ENCODE measurements at regions not wholly inside any gene's neighbourhood (a gene's known extent, or its start where the extent isn't known, plus 50 kb on each side); places are given as distances from the start of the nearest gene placed in this dataset.
"Not testable (repeated sequence)": the region's sequence is repeated elsewhere in the genome, so short reads cannot be mapped to it uniquely, and the experiment has no call there.

DNA sequence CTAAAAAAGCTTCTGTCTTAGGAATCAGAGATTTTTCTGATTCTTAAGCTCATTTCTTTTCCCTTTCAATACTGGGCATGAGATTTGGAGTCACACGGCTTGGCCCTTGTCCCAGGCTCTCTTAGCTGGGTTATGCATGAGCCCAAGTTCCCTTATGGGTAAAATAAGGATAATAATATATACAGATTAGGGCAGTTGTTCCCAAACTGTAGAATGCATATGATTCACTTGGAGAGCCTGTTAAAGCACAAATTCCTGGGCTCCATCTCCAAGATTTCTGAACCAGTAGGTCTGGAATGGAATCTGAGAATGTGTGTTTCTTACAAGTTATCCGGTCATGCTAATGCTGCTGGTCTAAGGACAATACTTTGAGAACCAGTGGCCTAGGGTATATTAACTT lies 154.0 kb downstream of the REEP3 start:
- no peak for DNase-seq (ENCODE audit: low read depth)

DNA sequence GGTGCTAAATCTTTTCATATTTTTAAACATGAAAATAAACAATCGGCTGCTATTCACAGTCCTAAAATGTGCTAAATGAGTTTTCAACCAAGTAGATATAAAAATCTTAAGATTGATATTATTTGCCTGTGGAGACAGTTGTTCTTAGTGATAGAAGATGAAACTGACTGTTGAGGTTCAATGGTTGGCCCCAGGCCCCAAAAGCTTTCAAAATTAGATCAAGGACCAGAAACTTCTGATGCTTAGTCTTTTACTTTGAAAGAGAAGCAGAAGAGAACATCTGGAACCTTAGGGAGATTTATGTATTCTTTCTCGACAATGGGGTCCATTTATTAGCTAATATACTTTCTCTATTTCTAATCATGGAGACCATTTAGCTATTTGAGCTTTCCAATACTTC lies 155.8 kb downstream of the REEP3 start:
- DNase-seq (ENCODE audit: low read depth): no peak

DNA sequence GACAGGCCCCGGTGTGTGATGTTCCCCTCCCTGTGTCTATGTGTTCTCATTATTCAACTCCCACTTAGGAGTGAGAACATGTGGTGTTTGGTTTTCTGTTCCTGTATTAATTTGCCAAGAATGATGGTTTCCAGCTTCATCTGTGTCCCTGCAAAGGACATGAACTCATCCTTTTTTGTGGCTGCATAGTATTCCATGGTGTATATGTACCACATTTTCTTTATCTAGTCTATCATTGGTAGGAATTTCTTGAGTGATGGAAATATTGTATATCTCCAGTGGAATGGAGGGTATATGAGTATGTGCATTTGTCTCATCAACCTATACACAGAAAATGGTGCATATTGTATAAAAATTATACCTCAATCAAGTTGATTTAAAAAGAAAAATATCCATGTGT lies 159.3 kb downstream of the REEP3 start:
- not testable (repeated sequence) for DNase-seq (ENCODE audit: low read depth)

DNA sequence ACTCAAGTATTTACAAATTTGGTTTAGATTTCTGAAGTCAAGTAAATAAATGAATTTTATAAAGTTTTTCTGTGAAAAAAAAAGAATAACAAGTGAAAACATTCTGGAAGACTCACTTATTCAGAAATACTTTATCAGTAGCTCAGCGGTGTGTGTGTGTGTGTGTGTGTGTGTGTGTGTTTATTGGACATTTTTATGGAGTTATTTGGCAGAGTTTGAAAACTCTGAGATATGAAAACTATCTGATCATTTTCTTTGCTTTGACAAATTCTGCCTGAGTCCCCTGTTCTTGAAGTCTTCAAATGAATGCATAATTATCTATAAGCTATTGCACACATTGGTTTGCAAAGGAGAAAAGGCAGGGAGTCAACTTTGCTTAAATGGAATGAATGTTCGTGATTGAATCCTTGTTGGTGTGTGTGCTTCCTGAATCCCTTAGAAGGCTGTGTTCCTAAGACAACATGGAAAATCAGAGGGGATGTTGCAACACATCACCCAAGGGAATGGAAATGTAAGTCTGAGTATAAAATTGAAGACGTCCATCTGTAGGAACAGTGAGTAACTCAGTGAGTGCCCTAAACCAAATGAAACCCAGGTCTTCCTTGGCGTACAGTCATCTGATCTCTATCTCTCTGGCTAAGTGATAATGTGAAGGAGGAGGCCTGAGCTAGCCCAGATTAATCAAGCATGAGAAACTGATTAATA lies 160.9 kb downstream of the REEP3 start:
- no peak for DNase-seq (ENCODE audit: low read depth)

DNA sequence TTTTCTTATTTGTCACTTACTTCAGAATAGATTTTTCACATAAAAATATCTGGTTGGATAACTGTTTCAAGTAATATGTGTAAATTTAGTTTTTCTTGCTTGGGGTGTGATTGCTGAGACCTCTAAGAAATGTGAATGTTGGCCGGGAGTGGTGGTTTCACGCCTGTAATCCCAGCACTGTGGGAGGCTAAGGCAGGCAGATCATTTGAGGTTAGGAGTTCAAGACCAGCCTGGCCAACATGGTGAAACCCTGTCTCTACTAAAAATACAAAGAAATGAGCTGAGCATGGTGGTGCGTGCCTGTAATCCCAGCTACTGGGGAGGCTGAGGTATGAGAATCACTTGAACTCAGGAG lies 161.5 kb downstream of the REEP3 start:
- not testable (repeated sequence) for DNase-seq (ENCODE audit: low read depth)

DNA sequence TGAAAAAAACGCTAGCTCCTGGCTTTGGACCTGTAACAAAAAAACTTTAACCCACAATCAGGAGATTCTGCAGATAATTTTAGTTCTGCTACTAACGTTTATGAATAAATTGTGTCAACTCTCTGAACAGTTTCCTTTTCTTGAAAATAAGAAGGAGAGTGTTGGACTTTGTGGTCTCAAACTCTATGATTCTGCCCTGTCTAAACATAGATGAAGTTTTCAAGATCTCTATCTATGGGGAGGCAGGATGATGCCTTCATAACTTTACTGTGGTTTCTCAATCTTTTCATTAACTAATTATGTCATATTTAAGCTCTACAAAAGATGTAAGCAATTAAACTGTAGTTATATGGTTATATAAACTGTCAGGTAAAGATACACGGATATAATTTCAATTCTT lies 162.0 kb downstream of the REEP3 start:
- no peak for DNase-seq (ENCODE audit: low read depth)

DNA sequence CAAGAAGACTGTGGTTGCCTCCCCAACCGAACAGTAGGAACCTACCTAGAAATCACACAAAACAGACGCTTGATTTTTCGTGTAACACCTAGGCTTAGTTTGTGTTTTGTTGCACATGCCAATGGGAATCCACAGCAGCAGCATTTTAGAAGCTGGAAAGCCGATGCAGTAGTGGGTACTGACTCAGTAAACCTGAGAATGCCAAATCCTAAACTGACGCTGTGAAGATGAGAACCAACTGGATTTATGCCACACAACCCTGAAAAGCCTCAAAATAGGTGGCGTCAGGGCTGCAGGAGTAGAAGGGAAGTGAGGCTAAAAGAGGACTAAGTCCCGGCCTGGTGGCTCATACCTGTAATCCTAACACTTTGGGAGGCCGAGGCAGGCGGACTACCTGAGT lies 162.5 kb downstream of the REEP3 start:
- DNase-seq (ENCODE audit: low read depth): no peak

DNA sequence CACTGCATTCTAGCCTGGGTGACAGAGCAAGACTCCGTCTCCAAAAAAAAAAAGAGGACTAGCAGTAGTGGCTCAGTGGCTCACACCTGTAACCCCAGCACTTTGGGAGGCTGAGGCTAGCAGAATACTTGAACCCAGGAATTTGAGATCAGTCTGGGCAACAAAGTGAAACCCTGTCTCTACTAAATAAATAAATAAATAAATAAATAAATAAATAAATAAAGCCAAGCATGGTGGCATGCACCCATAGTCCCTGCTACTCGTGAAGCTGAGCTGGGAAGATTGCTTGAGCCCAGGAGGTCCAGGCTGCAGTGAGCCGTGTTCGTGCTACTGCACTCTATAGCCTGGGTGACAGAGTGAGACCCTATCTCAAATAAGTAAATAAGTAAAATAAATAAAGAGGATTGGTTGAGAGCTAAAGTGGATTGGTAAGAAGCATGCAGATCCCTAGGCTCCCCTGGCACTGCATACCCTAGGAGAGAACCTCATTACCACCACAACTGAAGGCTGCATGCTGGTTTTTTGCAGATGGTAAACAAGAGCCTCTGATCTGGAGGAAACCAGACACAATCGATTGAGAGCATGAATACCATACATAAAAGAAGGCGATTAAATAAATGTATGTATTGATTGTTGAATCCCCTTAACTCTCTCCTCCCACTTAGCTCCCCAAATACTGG lies 163.2 kb downstream of the REEP3 start:
- DNase-seq (ENCODE audit: low read depth): no peak

DNA sequence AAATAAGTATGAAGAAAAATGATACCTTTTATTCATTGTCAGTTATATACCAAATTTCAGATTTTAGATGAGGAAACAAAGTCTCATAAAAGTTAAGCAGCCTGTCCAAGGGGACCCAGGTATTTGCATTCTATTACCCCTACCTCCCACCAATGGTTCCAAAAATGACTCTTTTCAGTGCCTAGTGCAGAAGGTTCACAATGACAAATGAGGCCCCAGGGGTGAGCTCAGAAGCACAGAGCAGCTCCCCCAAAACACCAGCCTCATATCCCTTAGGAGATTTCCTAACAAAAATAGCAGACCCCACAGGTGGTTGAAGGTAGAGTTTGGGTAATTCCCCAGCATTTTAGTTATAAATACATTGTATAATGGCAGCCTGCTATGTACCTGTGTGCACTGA lies 168.6 kb downstream of the REEP3 start:
- DNase-seq (ENCODE audit: low read depth): no peak

DNA sequence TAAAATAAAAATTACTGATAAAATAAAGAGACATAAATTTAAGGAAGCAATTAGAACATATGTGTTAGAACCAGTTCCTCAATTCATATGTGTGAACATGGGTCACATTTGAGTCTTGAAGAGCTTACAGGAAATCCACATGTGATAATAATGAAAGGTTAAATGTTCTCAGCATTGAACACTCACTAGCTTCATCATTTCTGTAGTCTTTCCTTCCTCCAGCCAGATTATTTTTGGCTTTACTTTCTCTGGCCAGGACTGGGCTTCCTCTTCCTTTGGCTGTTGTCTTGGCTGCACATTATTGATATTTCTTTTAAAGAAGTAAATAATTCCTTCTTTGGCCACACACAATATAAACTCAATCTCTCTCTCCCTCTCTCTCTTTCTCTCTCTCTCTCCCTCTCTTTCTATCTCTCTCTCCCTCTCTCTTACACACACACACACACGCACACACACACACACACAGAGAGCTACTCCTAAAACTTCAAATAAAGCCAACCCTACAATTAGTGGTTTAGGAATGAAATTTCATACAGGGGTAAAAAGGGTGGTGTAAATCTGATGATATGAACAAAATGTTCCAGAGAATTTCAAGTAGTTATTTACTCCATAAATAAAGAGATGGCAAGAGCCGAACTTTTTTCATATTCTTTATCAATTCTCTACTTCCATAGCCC lies 171.2 kb downstream of the REEP3 start:
- no peak for DNase-seq (ENCODE audit: low read depth)

DNA sequence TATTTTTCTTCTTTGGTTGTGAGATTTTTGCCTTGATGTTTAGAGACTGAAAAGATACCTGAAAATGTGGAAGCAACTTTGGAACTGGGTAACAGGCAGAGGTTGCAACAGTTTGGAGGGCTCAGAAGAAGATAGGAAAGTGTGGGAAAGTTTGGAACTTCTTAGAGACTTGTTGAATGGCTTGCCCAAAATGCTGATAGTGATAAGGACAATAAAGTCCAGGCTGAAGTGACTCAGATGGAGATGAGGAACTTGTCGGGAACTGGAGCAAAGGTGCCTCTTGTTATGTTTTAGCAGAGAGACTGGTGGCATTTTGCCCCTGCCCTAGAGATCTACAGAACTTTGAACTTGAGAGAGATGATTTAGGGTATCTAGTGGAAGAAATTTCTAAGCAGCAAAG lies 171.8 kb downstream of the REEP3 start:
- DNase-seq (ENCODE audit: low read depth): not testable (repeated sequence)

DNA sequence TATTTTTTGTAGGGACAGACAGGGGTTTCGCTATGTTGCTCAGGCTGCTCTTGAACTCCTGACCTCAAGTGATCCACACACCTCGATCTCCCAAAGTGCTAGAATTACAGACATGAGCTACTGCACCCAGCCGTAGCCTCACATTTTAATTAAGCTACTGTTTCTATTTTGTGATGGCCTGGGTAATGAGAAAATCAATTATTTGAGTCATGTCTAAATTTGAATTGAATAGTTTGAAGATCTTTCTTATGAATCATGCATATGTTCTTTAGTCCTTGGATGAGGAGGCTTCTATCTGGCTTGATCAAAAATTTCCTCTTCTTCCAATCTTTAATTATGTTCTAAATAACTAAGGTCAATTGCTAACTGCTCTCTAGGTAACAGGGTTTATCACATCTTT lies 175.0 kb downstream of the REEP3 start:
- DNase-seq (ENCODE audit: low read depth): no peak

DNA sequence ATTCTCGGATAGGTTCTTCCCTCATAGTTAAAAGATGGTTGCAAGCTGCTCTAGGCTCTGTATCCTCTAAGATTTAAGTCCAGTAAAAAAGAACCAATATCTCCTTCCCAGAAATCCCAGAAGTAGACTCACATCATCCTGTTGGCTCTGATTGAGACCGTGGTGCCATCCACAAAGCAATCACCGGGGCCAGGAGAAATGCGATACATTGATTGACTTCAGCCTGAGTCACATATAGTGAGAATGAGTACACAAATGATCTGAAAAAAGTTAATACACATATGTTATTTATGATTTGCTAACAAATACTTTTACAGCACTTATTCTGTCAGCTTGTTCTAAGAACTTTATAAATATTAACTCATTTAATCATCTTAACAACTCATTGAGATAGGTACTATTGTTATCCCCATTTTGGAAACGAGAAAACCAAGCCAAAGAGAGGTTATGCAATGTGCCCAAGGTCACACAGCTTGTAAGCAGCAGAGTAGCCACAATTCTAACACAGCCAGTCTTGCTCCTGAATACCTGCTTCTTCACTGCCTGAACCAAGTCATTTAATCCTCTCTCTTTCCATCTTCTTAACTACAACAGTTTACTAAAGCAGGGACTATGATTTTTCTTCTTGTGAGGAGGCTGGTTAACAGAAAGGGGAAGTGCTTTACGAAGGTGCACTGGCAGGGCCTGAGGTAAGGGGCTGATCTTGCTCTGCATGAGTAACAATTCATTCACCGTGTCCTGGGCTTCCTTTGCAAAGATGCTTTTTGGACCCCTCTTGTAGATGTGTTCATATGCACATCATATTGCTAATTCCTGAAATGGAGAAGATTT lies 177.0 kb downstream of the REEP3 start:
- DNase-seq (ENCODE audit: low read depth): no peak

DNA sequence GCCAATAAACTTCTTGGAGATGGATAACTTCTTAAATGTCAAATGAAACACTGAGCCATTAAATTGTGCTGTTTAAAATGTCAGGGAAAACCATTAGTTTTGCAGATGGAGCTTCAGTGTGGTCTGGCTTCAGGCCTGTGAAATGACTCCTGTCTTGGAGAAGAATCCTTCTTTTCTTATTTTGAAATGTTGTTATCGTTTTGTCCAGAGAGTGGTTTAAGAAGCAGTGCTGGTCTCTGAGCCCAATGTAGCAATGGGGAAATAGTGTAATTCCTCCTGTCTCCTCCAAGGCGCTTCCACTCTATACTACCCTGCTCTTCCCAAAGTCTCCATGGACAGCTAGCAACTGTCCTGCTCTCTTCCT lies 177.6 kb downstream of the REEP3 start:
- no peak for DNase-seq (ENCODE audit: low read depth)

DNA sequence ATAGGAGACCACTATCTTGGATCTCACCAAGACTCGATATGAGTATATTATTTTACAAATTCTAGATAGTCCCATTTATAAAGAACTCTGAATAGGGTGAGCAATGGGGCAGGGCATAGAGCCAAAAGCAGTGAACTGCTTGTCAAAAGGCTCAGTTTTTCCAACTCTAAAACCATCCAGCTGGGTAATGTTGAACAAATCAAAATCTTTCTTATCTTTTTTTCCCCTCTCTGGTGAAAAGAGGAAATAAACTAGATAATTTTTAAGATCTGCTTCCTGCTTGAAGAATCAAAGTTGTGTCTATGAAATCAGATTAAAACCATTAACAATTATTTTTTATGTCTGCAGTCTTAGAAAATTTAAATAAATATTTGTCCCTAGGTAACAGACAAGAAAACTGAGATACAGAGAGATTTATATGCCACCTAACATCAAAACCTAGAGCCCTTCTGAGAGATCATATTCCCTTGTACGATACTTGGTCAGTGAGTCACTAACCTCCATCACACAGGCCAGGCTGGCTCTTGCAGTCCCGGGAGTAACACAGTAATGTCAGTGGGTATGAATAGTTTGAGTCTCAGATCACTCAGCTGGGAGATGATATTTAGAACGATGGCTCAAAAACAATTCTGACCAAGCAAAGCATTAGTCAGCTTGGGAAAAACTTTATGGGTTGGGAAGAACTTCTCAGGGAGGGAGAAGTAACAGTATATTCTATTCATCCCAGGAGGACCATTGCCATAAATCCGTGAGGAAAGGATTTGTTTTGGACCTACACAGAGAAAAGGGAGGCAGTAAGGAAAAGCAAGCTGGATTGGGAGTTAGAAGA lies 178.8 kb downstream of the REEP3 start:
- DNase-seq (ENCODE audit: low read depth): no peak

DNA sequence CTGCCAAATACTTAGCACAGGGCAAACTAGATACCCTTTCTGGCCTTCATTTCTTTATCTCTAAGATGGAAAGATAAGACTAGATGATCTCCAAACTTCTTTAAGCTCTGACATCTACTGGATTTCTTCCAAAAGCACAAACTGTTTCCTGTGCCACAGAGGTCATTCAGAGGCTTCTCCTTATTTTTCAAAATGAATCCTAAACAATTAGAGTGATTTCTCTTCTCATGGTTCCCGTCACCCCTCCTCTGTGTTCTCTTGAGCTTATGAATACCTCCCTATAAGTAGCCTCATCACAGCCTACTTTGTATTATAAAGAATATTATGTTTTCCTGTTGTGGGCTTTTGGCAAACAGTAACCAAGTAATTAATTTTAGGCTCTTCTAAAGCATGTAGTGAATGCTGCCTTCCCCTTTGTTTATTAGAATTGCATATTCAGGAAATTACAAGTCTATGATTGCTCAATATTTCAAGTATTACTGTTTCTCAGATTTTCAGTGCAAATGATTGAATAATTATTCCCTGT lies 179.5 kb downstream of the REEP3 start:
- DNase-seq (ENCODE audit: low read depth): no peak

DNA sequence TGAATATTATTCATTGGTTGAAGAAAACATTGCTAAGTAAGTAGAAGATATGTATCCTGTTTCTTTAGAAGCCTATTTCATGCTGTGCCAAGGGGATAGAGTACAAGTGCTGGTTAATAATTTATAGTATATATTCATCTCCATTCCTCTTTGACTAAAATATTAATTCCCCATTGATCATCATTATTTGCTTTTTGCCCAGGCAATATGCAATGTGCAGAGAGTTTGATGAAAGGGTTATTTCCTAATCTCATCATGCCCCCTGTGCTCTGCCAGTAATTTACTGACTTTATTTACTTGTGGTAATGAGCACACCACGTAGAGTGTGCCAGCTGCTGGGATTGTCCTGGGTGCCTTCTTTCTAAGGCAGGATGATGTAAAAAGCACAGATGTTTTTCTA lies 180.9 kb downstream of the REEP3 start:
- DNase-seq (ENCODE audit: low read depth): no peak

DNA sequence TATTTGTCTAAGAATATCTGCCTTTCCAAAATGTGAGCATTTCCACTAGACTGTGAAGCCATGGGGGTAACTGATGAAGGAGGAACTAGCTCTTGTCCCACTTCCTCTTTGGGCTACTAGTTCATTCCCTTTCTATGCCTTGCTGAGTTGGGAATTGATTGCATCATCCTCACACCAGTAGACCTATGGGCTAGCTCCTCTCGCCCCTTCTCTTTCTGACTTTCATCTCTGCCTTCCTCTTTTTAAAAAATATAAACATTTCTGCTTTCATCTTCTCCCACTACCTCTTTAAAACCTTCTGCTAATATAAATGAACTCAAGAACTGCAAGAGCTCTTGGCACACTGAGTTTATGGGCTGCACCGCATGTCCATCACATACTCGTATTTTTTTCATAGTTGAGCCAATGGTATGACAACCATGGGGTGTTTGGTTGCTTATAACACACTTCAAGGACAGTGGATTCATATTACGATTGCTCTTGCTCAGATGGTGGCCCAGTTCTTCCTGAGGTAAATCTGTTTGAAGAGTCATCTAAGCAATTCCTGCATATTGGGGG lies 182.0 kb downstream of the REEP3 start:
- no peak for DNase-seq (ENCODE audit: low read depth)

DNA sequence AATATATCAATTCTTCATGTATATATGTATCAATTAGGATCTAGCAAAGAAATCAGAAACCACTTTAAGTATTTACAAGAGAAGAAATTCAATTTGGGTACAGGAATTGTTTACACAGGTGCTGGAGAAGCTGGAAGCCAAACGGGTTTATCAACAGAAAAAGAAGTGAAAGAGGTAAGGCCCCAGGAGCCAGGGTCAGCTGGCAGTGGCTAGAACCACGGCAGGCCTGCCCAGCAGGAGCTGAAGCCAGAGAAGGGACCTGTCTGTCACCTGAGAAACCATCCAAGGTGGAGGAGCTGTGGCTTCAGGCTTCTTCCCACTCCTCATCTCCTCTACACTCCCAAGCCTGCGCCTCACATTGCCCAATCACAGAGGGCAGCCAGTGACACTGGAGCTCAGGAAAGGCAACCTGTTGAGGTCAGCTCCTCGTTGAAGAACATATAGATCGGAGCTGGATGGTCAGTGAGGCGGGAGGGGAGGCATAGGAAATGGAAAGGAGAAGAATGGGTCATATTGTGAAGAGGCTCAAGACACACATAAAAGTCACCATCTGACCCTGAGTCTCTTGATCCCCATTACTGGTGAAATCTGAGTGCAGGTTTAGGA lies 182.6 kb downstream of the REEP3 start:
- no peak for DNase-seq (ENCODE audit: low read depth)

DNA sequence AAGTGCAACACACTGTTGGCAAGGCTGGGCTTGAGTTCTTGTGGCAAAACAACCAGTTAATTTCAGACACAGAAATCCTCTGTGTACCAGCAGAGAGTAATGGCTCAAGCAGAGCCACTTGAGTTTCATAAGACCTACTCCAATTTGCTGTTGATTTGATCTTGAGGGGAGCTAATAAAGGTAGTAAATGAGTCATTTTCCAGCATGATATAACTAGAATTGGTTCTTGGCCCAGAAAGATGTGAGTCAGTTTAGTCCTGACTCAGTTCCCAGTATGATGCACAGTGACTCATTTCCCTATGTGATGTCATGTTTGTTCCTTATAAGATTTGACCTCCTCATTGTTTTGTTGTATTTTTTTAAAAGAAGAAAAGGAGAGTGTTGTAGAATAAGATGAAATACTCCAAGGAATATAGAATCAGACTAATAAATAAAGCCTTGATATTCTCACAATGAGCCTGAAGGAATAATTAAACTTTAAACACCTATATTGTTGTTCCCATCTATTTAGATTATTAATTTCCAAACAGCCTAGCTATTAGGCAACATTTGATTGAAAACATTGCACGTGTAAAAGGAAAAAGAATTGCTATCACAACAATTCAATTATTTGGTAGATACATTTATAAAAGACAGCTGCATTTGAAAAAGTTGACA lies 186.2 kb downstream of the REEP3 start:
- DNase-seq (ENCODE audit: low read depth): no peak
